Chondrocyte (in vitro differentiated cells): ENCODE measurements at regions not wholly inside any gene's neighbourhood (a gene's known extent, or its start where the extent isn't known, plus 50 kb on each side); places are given as distances from the start of the nearest gene placed in this dataset.

Experiments
- DNase-seq: peaks from one replicate; pipeline ENCODE4 v3.0.0; 2021; ENCODE audit warnings: mixed read lengths, low spot score
- H3K27ac Mint-ChIP-seq: one replicate; pipeline ENCODE4 v1.8.0; 2021; ENCODE audit warnings: mild to moderate bottlenecking, moderate library complexity, mixed read lengths; ENCODE audit not compliant: unreplicated experiment
- H3K27me3 Mint-ChIP-seq: 2 replicates; pipeline ENCODE4 v1.8.0; 2021; ENCODE audit warnings: low read depth, mixed read lengths
- H3K36me3 Mint-ChIP-seq: 2 replicates; pipeline ENCODE4 v1.8.0; 2021; ENCODE audit warnings: low read depth, mixed read lengths
- H3K4me1 Mint-ChIP-seq: 2 replicates; pipeline ENCODE4 v1.8.0; 2021; ENCODE audit warnings: low read depth, mild to moderate bottlenecking, mixed read lengths
- H3K4me3 Mint-ChIP-seq: one replicate; pipeline ENCODE4 v1.8.0; 2021; ENCODE audit warnings: mild to moderate bottlenecking, moderate library complexity, mixed read lengths; ENCODE audit not compliant: unreplicated experiment
- H3K9me3 Mint-ChIP-seq: 2 replicates; pipeline ENCODE4 v1.8.0; 2021; ENCODE audit warnings: low read depth, mixed read lengths
- CTCF ChIP-seq: fragments of 200-600 bp; sonication (generic); IDR thresholded peaks from 2 replicates; pipeline ENCODE4 v1.5.0; 2021; ENCODE audit warnings: antibody characterized with exemption, mild to moderate bottlenecking, moderate library complexity

GRCh38 chr2:158043181-158043948 is 58.3 kb upstream of the UPP2 start:
- H3K27ac Mint-ChIP-seq: no peak overlapping the region
- DNase-seq: no peak
- H3K9me3 Mint-ChIP-seq: no peaks in the 10 kb centered on the region
- no peaks in the 10 kb centered on the region for H3K27me3 Mint-ChIP-seq
- no peak overlapping the region for H3K4me3 Mint-ChIP-seq
- H3K4me1 Mint-ChIP-seq: peaks cover 6% of the 10 kb centered on the region
- TF ChIP-seq CTCF: no peak
- H3K36me3 Mint-ChIP-seq: no peaks in the 10 kb centered on the region

GRCh38 chr2:158042666-158043065 is 59.0 kb upstream of the UPP2 start:
- Mint-ChIP-seq H3K27me3 (no peaks in the 10 kb centered on the region), H3K27ac (no peak overlapping the region), H3K9me3 (no peaks in the 10 kb centered on the region), H3K4me1 (peaks cover 6% of the 10 kb centered on the region), H3K4me3 (no peak overlapping the region), H3K36me3 (no peaks in the 10 kb centered on the region)
- no peak for TF ChIP-seq CTCF
- no peak for DNase-seq

- TF ChIP-seq CTCF: no peak
- peaks cover 6% of the 10 kb centered on the region for H3K4me1 Mint-ChIP-seq
- no peak overlapping the region for H3K4me3 Mint-ChIP-seq
- H3K27ac Mint-ChIP-seq: no peak overlapping the region
- DNase-seq: no peak
- H3K27me3 Mint-ChIP-seq: no peaks in the 10 kb centered on the region
- no peaks in the 10 kb centered on the region for H3K9me3 Mint-ChIP-seq
- H3K36me3 Mint-ChIP-seq: no peaks in the 10 kb centered on the region
Measured at GRCh38 chr2:158042245-158042644, 59.4 kb upstream of the UPP2 start.

GRCh38 chr2:158041400-158041799 is 60.3 kb upstream of the UPP2 start:
- no peaks in the 10 kb centered on the region for H3K27me3 Mint-ChIP-seq
- H3K4me3 Mint-ChIP-seq: no peak overlapping the region
- peaks cover 6% of the 10 kb centered on the region for H3K4me1 Mint-ChIP-seq
- DNase-seq: no peak
- no peak for TF ChIP-seq CTCF
- no peaks in the 10 kb centered on the region for H3K9me3 Mint-ChIP-seq
- no peak overlapping the region for H3K27ac Mint-ChIP-seq
- no peaks in the 10 kb centered on the region for H3K36me3 Mint-ChIP-seq

- TF ChIP-seq CTCF: no peak
- no peak overlapping the region for H3K27ac Mint-ChIP-seq
- H3K36me3 Mint-ChIP-seq: no peaks in the 10 kb centered on the region
Measured at GRCh38 chr2:158038901-158039300, 62.8 kb upstream of the UPP2 start.

More at GRCh38 chr2:158038901-158039300, 62.8 kb upstream of the UPP2 start:
- H3K4me1 Mint-ChIP-seq: peaks cover 3% of the 10 kb centered on the region
- H3K9me3 Mint-ChIP-seq: no peaks in the 10 kb centered on the region
- no peak overlapping the region for H3K4me3 Mint-ChIP-seq
- no peak for DNase-seq
- H3K27me3 Mint-ChIP-seq: peaks cover 2% of the 10 kb centered on the region
